C4-2B (cell line): ENCODE measurements at regions not wholly inside any gene's neighbourhood (a gene's known extent, or its start where the extent isn't known, plus 50 kb on each side); places are given as distances from the start of the nearest gene placed in this dataset.

Experiments used
- CTCF ChIP-seq: fragments of 450-650 bp; conservative IDR thresholded peaks from 2 replicates; pipeline ENCODE4 v1.5.1; 2017; ENCODE audit warnings: mild to moderate bottlenecking
- ZFX ChIP-seq: fragments of 450-650 bp; IDR thresholded peaks from 2 replicates; pipeline ENCODE4 v1.6.1; 2017

DNA sequence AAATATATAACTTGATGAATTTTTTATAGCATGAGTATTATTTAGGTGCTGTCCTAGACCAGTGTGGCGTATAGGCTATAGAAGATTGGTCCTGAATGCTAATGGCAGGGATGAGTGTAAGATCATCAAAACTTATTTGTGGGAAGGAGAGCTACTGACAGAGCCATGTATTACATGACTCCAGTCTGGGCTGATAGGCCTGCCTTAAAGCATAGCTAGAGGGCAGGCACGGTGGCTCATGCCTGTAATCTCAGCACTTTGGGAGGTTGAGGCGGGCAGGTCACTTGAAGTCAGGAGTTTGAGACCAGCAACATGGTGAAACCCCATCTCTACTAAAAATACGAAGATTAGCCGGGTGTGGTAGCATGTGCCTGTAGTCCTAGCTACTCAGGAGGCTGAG is 198.1 kb upstream of the KLF14 start:
- no peak for TF ChIP-seq CTCF
- no peak for TF ChIP-seq ZFX
